AG08395 (cell line): ENCODE measurements at regions not wholly inside any gene's neighbourhood (a gene's known extent, or its start where the extent isn't known, plus 50 kb on each side); places are given as distances from the start of the nearest gene placed in this dataset.

Experiments
- DNase-seq: peaks from one replicate; pipeline ENCODE4 v3.0.0; 2012; ENCODE audit warnings: mixed read lengths, low spot score

- no peak for DNase-seq
Measured at GRCh38 chr1:4581807-4582206, 72.6 kb upstream of the AJAP1 start.

DNA sequence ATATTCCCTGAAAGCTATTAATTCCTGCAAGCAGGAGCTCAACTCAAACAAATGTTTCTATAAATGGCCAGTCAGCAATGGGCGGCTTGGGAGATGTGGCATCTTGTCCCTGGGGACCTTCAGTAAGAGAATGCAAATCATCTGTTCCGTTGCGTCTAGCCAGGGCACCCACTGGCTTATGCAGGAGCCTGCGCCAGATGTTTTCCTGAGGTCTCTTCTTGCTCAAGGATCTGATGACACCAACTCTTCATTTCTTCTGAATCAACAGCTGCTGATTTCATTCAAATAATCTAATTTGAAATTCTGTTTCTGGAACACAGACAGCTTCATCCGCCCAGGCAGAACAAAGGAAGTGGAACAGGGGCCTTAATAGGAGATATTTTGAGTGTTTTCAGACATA lies 70.0 kb upstream of the AJAP1 start:
- no peak for DNase-seq

- DNase-seq = no peak
Measured at GRCh38 chr1:4585216-4585615, 69.2 kb upstream of the AJAP1 start.

DNA sequence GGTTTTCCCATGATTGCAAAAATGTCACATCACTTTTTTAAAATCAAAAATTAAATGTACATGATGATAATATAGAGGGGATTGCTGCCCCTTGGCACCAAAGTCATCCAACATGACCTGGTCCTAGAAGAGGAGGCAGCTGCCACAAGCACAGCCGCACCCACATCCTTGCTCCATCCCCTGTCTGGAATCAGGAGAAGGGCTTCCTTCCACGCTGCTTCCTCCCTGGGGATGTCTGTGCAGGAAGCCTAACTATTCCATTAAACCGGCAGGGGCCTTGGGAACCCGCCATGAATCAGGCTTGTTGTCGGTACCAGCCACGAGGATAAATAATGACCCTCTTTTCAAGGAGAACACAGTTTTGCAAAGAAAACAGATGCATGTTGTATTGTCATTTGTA lies 68.7 kb upstream of the AJAP1 start:
- no peak for DNase-seq

DNA sequence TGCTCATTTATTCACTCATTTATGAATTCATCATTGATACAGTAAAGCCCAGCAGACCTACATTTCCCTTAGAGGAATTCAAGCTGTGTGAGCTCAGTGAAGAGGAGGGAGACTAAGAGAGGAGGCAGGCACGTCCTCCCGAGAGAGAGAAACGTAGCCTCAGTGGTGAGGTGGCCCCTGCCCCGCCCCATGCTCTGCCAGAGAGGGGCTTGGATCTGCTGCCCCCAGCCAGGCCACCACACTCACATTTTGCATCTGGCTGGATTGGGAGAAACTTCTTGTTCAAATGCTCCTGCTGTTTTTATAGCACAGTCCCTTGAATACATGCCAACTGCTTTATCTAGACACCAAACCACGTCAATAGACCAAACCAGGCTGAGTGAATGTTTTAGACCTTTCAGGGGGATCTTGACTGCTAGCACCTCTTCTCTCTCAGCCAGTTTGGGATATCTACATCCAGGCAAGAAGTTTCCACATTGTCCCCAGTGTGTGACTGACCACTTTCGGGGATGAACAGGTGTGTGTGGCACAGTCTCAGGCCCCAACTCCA lies 67.7 kb upstream of the AJAP1 start:
- no peak for DNase-seq

DNA sequence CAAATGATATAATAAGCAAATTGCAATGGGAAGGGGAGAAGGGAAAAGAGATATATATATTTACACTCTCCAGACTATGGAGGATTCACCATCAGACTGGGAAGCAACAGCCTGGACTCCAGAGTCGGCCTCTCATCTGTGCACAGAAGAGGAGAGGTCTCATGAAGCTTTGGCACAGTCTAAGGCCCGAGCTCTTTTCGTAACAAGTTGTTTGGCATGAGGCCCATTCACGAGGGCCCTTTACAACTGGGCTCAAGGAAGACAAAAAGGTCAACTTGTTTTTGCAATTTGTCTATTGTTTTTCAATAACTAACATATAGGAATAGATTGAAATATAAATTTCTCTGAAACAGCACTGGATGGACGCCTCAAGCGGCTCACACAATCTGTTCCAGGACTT lies 66.7 kb upstream of the AJAP1 start:
- DNase-seq = no peak

DNA sequence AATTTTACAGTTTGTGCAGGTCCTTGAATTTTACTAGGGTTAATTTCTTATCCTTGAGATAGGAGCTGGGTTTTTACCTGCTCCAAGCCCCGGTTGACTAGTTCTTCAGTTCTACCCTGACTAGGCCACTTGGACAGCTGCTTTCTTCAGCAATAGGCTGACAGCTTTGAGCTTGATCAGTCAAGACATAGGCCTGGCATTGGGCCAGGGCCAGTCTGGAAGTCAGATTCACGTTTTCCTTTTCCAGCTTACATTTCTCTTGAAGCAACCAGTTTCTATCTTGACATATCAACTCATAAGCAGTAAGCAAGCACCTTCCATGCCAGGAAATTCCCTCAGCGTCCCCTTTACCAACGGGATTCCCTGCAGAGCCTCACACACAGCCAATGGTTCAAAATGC lies 63.7 kb upstream of the AJAP1 start:
- no peak for DNase-seq

- DNase-seq = no peak
Measured at GRCh38 chr1:4591926-4592325, 62.5 kb upstream of the AJAP1 start.

- no peak for DNase-seq
Measured at GRCh38 chr1:4593106-4593505, 61.3 kb upstream of the AJAP1 start.

DNA sequence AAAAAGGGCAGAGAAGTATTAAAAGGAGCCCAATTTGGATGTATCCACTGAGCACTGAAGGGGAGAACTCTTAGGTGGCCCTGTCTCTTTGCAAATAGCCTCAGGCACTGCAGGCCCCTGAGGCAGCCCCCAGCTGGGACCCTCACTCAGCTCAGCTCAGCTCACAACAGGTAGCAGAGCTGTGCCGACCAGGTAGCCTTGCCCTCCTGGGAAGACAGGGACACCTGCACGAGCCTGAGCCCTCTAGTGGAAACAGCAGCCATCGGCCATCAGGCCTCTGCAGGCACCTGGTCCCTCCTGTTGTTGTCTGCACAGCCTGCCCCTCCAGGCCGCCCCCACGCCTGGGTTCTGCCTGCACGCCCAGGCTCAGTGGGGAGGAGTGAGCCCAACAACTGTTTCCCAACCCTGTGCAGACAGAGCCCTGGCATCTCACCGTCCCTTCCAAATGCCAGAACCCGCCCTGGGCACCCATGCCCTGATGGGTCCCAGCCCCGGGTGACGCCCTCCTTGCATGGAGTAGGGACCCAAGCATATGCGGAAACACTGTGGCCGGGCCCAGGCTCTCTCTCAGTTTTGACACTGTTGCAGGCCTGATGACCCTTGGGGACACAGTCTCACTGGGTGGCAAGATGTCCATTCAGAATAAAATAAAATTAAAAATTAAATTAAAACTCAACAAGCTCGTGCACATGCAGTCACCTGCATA lies 60.0 kb upstream of the AJAP1 start:
- DNase-seq = no peak

GRCh38 chr1:4595341-4596225 lies 58.8 kb upstream of the AJAP1 start:
- no peak for DNase-seq

DNA sequence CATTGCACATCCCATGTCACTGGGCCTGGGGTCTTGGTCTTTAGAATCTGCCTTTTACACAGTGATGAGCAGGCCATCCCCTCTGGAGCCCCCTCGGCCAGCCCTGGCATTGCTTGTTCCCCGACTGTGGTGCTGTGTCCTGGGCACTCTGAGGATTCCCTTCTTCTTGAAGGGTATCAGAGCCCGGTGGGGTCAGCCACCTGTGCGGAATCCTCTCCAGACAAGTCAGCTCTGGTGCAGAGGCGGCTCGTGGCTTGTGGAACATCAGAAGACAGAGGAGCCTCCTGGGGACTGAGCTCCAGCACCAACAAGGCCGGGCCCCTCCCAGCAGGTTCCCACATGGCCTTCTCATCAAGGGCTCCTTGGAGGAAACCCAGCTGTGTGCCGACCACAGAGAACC lies 57.9 kb upstream of the AJAP1 start:
- no peak for DNase-seq

GRCh38 chr1:4597020-4597419 lies 57.4 kb upstream of the AJAP1 start:
- DNase-seq = no peak

DNA sequence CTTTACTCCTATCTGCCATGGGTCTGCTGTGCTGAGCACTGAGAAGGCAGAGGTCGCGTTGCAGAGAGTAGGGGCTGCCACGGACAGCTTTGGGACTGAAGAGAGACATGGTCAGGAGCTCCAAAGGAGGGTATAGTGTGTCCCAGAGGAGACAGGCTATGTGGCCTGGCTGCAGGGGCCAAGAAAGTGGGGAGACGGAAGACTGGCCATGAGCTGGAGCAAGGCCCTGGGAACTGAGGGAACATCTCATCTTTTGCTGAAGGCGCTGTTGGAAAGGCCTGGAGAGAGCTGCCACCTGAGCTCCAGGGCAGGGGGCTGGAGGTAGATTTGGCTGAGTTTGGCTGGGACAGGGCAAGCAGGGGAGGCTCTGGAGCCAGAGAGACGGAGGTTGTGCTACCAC lies 55.8 kb upstream of the AJAP1 start:
- DNase-seq = no peak

DNA sequence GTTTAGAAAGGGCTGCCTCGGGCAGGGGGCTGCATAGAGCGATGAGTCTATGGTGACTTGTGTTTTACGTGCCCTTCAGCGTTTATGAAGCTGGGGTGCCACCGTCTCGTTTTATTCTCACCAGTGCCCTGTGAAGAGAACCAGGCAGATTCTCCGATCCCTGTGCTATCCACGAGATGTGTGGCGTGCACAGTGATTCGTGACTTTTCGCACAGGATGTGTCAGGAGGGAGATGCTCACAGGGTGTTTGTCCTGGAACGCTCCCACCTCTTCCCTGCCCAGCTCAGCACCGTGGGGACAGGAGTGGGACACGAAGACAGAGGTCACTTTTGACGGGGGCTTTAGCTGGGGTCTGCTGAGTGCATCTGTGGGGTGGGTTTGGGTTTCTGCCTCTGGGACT lies 54.9 kb upstream of the AJAP1 start:
- no peak for DNase-seq

DNA sequence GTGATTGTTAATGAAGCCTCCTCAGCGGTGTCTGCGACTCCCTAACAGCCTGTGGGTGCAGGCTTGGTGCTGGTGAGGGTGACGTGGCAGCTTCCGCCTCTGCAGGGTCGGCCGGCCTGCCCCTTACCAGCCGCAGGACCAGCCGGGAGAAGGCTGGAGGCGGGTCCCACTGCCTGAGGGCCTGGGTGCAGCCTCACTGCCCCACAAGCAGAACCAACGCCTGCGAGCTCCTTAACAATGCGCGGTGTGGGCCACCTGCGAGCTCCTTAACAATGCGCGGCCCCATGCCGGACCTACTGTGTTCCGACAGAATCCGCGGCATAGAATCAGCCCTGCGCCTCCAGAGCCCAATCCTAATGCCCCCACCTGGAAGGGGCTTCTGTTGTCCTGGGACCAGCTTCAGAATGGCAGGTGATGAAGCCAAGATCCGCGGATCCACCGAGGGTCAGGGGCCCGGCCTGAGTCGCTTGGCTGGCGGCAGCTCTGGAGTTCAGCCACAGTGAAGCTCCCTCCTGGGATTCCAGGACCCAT lies 54.4 kb upstream of the AJAP1 start:
- no peak for DNase-seq

DNA sequence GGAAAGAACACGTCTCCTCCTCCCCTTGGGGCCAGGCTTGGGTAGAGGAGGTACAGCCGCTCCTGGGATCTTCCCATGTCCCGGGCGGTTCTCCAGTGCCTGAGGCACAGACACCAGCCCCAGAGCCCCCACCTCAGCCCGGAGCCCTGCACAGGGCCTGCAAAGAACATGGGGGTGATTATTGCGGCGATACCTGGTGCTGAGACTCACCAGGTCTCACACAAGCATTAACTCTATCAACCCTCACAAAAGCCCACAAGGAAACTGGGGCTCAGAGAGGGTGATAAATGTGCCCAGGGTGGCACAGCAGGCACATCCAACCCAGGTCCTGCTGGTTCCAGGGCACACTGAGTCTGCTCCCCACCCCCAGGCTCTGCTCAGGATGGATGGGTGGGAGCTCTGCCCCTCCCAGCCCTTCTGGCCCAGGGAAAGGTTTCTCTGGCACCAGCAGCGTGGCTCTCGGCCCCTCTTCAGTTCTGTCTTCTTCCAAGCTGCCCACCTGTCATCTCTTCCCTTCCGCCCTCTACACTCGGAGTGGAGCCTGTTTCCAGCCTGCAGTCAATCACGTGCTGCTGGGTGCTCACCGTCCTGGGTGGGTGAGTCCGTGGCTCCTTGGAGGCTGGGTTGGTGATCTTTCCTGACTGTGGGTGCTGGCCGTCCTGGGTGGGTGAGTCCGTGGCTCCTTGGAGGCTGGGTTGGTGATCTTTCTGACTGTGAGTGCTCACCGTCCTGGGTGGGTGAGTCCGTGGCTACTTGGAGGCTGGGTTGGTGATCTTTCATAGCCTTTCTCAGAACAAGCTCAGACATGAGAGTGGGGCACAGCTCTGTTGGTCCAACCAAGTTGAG lies 53.6 kb upstream of the AJAP1 start:
- no peak for DNase-seq

GRCh38 chr1:4601941-4602340 lies 52.5 kb upstream of the AJAP1 start:
- DNase-seq = no peak

DNA sequence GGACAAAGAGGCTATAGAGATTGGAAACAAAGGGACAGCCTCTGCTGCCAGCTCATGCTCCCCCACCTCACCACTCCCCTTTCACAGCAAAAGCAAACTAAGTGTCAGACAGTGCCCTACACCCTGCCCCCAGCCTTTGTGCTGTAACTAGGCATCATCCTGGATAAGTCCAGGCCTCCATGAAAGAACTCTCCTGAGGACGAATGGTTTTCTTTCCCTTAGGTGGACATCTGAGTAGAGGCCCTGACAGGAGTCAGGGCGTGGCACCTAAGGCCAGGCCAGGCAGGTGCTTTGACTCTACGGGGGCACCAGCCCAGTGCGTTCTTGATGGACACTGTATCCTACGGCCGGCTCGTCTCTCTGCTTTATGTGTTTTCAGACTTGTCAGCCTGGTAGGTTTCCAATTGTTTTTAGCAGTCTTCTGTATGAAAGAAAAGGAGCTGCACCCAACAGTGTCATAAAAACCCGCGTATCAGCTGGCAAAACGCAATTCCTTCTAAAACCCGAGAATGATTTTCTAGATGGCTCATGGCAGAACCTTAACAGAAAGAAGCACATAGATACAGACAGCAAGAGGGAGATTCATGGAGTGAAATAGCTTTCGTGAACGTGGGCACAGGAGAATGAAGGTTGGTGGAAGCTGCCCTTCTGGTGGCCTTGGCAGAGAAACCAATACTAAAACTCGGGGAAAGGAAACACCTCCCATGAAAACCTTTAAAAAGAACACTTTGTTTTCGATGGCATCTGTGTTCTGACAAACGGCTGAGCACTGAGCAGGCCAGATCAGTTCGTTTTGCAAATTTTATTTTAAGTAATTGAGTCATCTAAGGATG lies 51.7 kb upstream of the AJAP1 start:
- no peak for DNase-seq

- DNase-seq = no peak
Measured at GRCh38 chr1:4603295-4604110, 50.9 kb upstream of the AJAP1 start.
